ENCODE measurements at regions not wholly inside any gene's neighbourhood (a gene's known extent, or its start where the extent isn't known, plus 50 kb on each side); places are given as distances from the start of the nearest gene placed in this dataset.

GRCh38 chr2:194176134-194176533 is 1480.9 kb upstream of the SLC39A10 start:
- TF ChIP-seq CTCF (IDR thresholded peaks at IDR 0.05) = no peak
- no peak for TF ChIP-seq ZFX (IDR thresholded peaks at IDR 0.05; ENCODE audit: borderline replicate concordance)

All from 22Rv1 (cell line).